Pancreas (tissue), 10 donors: ENCODE measurements at regions not wholly inside any gene's neighbourhood (a gene's known extent, or its start where the extent isn't known, plus 50 kb on each side); places are given as distances from the start of the nearest gene placed in this dataset.
"Not testable (repeated sequence)": the region's sequence is repeated elsewhere in the genome, so short reads cannot be mapped to it uniquely, and the experiment has no call there.

Experiments
- ATAC-seq, 4 donors: fragments of 200-7000 bp; cut with Tn5 transposase; one replicate each; pipeline versions ENCODE4 v1.8.0 to v1.9.1; 2020; ENCODE audit warnings: mild to moderate bottlenecking in 4 of 4, moderate library complexity in 4 of 4
- DNase-seq, 6 donors: peaks; one replicate each; pipeline ENCODE4 v3.0.0-alpha.2; 2020
- FAIRE-seq: peaks from 2 replicates; lab custom pipeline; 2012; peaks lifted over from hg19 to GRCh38; lab: Jason Lieb, UNC
- H3K27ac ChIP-seq, 4 donors: fragments of 200-600 bp; sonication (generic); 1 replicate in 3 of 4; 2 replicates in 1 of 4; pipeline versions ENCODE4 v1.5.0 to v1.8.0; 2020
- H3K27me3 ChIP-seq, 4 donors: fragments of 200-600 bp; one replicate each; pipeline ENCODE4 v1.8.0; 2021
- H3K36me3 ChIP-seq, 3 donors: fragments of 200-600 bp; sonication (generic) in 1 of 3; one replicate each; pipeline versions ENCODE4 v1.5.0 to v1.8.0; 2020 to 2021
- H3K4me1 ChIP-seq, 3 donors: fragments of 200-600 bp; one replicate each; pipeline ENCODE4 v1.8.0; 2021
- H3K4me3 ChIP-seq, 4 donors: fragments of 200-600 bp; sonication (generic) in 2 of 4; one replicate each; pipeline versions ENCODE4 v1.5.0 to v1.8.0; 2020 to 2021
- H3K9me3 ChIP-seq, 4 donors: fragments of 200-600 bp; one replicate each; pipeline ENCODE4 v1.8.0; 2021
- WGBS, 2 donors: extraction: QIAGEN DNeasy Blood & Tissue Kit; methylation state at CpG; one replicate each; pipeline ENCODE4 v1.1.7; 2013; 5-methylcytosine and 5-hydroxymethylcytosine counted together
- intact Hi-C, 3 donors: fragments of 100-400 bp; cut with DNase I; formaldehyde crosslinking; loops; one replicate each; pipeline versions ENCODE4 v1.11.1 to v1.14.2; 2022
- TF ChIP-seq, protein P1 (sequence below), 4 donors: fragments of 200-600 bp; sonication (generic) in 3 of 4; IDR thresholded peaks; one replicate each; pipeline versions ENCODE4 v1.5.0 to v1.8.0; 2021; ENCODE audit warnings: antibody characterized with exemption in 4 of 4
- donor health status: healthy with polysubstance abuse.
- donor health status: DM: no; HTN: no; CAD: no; lungs with moderate emphysema.
- donor health status: DM: no; HTN: no; CAD: no.
- donor health status: control.
- donor health status: control.
- donor health status: Bipolar disorder and iron deficiency.
- donor health status: DM: yes; HTN: yes; CAD: no.
- donor health status: DM: no; HTN: no; CAD: no.
- donor health status: DM: no; HTN: no; CAD: no.
- donor health status: DM: yes; HTN: yes; CAD: no.

- Histone ChIP-seq H3K4me3 (no peak overlapping the region), H3K36me3 (no peaks in the 10 kb centered on the region), H3K4me1 (no peaks in the 10 kb centered on the region), H3K27me3 (no peaks in the 10 kb centered on the region), H3K9me3 (no peaks in the 10 kb centered on the region), H3K27ac (no peak overlapping the region)
- DNase-seq, result no peak
- WGBS, 2 donors, result 38 to 47% methylated on average over 2 of the region's 2 CpGs
- TF ChIP-seq, protein P1, sequence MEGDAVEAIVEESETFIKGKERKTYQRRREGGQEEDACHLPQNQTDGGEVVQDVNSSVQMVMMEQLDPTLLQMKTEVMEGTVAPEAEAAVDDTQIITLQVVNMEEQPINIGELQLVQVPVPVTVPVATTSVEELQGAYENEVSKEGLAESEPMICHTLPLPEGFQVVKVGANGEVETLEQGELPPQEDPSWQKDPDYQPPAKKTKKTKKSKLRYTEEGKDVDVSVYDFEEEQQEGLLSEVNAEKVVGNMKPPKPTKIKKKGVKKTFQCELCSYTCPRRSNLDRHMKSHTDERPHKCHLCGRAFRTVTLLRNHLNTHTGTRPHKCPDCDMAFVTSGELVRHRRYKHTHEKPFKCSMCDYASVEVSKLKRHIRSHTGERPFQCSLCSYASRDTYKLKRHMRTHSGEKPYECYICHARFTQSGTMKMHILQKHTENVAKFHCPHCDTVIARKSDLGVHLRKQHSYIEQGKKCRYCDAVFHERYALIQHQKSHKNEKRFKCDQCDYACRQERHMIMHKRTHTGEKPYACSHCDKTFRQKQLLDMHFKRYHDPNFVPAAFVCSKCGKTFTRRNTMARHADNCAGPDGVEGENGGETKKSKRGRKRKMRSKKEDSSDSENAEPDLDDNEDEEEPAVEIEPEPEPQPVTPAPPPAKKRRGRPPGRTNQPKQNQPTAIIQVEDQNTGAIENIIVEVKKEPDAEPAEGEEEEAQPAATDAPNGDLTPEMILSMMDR (IDR thresholded peaks at IDR 0.05), result no peak
- intact Hi-C loops, result no loop called here
- no peak for FAIRE-seq
- ATAC-seq, result no peak
Observed at GRCh38 chr6:121619013-121619412, 183.6 kb downstream of the GJA1 start.

- no peak for DNase-seq
- Histone ChIP-seq H3K4me3 (no peak overlapping the region), H3K36me3 (no peaks in the 10 kb centered on the region), H3K27ac (no peak overlapping the region), H3K4me1 (no peaks in the 10 kb centered on the region), H3K27me3 (no peaks in the 10 kb centered on the region), H3K9me3 (no peaks in the 10 kb centered on the region)
- intact Hi-C loops, result no loop called here
- ATAC-seq, result no peak
- WGBS, 2 donors, result 63 to 68% methylated on average over 7 of the region's 8 CpGs
- TF ChIP-seq, protein P1 (IDR thresholded peaks at IDR 0.05), result no peak
- no peak for FAIRE-seq
Observed at GRCh38 chr6:121619987-121620740, 184.7 kb downstream of the GJA1 start.

DNA sequence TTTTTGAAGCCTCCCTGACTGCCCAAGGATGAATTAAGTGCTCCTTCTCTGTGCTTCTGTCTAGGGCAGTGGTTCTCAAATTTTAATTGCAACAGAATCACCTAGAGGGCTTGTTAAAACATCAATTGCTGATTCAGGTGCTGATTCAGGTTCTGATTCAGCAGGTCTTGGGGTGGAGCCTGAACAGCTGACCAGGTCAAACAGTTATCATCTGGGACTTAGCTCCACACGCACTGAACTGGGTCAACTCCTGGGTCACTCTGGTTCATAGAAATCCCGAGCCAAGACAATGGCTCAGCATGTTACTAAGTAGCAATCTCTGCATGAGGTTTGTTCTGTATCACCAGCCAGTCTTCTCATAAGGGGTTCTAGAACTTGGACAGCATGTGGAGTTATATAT lies 192.3 kb downstream of the GJA1 start:
- intact Hi-C loops, result no loop called here
- TF ChIP-seq, protein P1 (IDR thresholded peaks at IDR 0.05), result no peak
- H3K9me3 ChIP-seq, result no peaks in the 10 kb centered on the region
- DNase-seq, result no peak
- FAIRE-seq, result no peak
- no peak for ATAC-seq
- 32 to 33% methylated on average over 2 of the region's 2 CpGs for WGBS, 2 donors
- no peak overlapping the region for H3K27ac ChIP-seq
- no peak overlapping the region for H3K4me3 ChIP-seq
- H3K4me1 ChIP-seq, result no peaks in the 10 kb centered on the region
- no peaks in the 10 kb centered on the region for H3K27me3 ChIP-seq
- H3K36me3 ChIP-seq, result no peaks in the 10 kb centered on the region

DNA sequence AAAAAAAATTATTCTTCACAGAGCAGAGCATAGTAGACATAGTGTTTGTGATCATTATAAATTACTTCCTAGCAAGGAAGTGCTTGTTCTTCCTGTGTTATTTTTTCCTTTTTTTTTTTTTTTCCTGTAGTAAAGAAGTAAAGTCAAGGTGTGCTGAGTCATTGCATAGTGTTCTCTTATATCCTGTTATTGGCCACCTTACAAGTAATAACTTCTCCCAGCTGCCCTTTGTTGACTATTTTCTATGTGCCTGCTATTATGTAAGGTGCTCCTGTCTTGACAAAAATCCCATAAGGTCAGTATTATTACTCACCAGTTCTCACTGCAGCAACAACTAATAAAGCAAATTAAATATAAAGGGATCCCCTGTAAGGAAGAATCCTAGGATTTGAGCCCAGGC lies 195.3 kb downstream of the GJA1 start:
- Histone ChIP-seq H3K27ac (no peak overlapping the region), H3K9me3 (no peaks in the 10 kb centered on the region), H3K4me3 (no peak overlapping the region), H3K27me3 (no peaks in the 10 kb centered on the region), H3K4me1 (no peaks in the 10 kb centered on the region), H3K36me3 (no peaks in the 10 kb centered on the region)
- FAIRE-seq (no peak), ATAC-seq (no peak), DNase-seq (no peak)
- intact Hi-C loops, result no loop called here
- TF ChIP-seq, protein P1 (IDR thresholded peaks at IDR 0.05), result no peak

GRCh38 chr6:121631752-121632151 lies 196.3 kb downstream of the GJA1 start:
- DNase-seq, H3K27me3 ChIP-seq, H3K36me3 ChIP-seq, H3K4me1 ChIP-seq, H3K9me3 ChIP-seq, H3K4me3 ChIP-seq, ATAC-seq, FAIRE-seq, intact Hi-C loops, H3K27ac ChIP-seq: not testable (repeated sequence)
